Naive B cell (primary cell): ENCODE measurements at regions not wholly inside any gene's neighbourhood (a gene's known extent, or its start where the extent isn't known, plus 50 kb on each side); places are given as distances from the start of the nearest gene placed in this dataset.

Experiments
- ATAC-seq, 2 donors: fragments of 150-1000 bp; cut with Tn5 transposase; 2 replicates each; pipeline ENCODE4 v1.10.0; 2021; ENCODE audit warnings: low read depth in 2 of 2, mild to moderate bottlenecking in 2 of 2, moderate library complexity in 2 of 2
- DNase-seq: peaks from one replicate; pipeline ENCODE4 v3.0.0; 2022
- H3K27ac Mint-ChIP-seq, 6 donors: one replicate each; pipeline ENCODE4 v1.8.0; 2020 to 2022; ENCODE audit warnings: mild to moderate bottlenecking in 6 of 6, mixed read lengths in 6 of 6, moderate library complexity in 5 of 6, inconsistent platforms in 2 of 6
- H3K27me3 Mint-ChIP-seq, 3 donors: one replicate each; pipeline ENCODE4 v1.8.0; 2021 to 2022; ENCODE audit warnings: mixed read lengths in 3 of 3, mild to moderate bottlenecking in 1 of 3
- H3K36me3 Mint-ChIP-seq, 2 donors: one replicate each; pipeline ENCODE4 v1.8.0; 2020 to 2022; ENCODE audit warnings: mixed read lengths in 2 of 2, inconsistent platforms in 1 of 2, mild to moderate bottlenecking in 1 of 2
- H3K4me1 Mint-ChIP-seq, 3 donors: one replicate each; pipeline ENCODE4 v1.8.0; 2020 to 2022; ENCODE audit warnings: mixed read lengths in 3 of 3, inconsistent platforms in 1 of 3, mild to moderate bottlenecking in 1 of 3, moderate library complexity in 1 of 3
- H3K4me3 Mint-ChIP-seq, 8 donors: one replicate each; pipeline ENCODE4 v1.8.0; 2020 to 2022; ENCODE audit warnings: mild to moderate bottlenecking in 8 of 8, mixed read lengths in 8 of 8, moderate library complexity in 8 of 8, inconsistent platforms in 2 of 8
- H3K9me3 Mint-ChIP-seq, 7 donors: one replicate each; pipeline ENCODE4 v1.8.0; 2020 to 2022; ENCODE audit warnings: mixed read lengths in 7 of 7, mild to moderate bottlenecking in 5 of 7, inconsistent platforms in 2 of 7, moderate library complexity in 1 of 7

DNA sequence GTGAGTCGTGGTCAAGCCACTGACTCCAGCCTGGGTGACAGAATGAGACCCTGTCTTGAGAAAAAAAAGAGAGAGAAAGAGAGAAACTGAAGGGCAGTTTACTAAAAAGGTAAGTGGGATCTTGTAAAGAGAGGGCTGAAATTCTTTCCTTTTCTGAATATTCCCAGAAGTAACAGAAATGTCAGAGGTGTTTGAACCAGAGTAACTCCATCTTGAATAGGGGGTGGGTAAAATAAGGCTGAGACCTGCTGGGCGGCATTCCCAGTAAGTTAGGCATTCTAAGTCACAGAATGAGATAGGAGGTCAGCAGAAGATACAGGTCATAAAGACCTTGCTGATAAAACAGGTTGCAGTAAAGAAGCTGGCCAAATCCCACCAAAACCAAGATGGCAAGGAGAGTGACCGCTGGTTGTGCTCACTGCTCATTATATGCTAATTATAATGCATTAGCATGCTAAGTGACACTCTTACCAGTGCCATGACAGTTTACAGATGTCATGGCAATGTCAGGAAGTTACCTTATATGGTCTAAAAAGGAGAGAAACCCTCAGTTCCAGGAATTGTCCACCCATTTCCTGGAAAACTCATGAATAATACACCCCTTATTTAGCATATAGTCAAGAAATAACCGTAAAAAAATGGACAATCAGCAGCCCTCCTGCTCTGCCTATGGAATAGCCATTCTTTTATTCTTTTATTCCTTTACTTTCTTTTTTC is 1334.3 kb upstream of the ZEB2 start:
- DNase-seq (no peak), ATAC-seq (no peak)
- Mint-ChIP-seq H3K9me3 (peaks cover 0 to 2% (median 0%) of the 10 kb centered on the region in 7 donors), H3K27ac (no peak overlapping the region), H3K4me3 (no peak overlapping the region), H3K4me1 (no peaks in the 10 kb centered on the region), H3K36me3 (no peaks in the 10 kb centered on the region), H3K27me3 (peaks cover 0 to 16% (median 10%) of the 10 kb centered on the region in 3 donors)

GRCh38 chr2:145851730-145852129 is 1331.8 kb upstream of the ZEB2 start:
- Mint-ChIP-seq H3K4me3 (no peak overlapping the region), H3K36me3 (no peaks in the 10 kb centered on the region), H3K9me3 (peaks cover 0 to 2% (median 0%) of the 10 kb centered on the region in 7 donors), H3K4me1 (no peaks in the 10 kb centered on the region), H3K27me3 (peaks cover 0 to 16% (median 10%) of the 10 kb centered on the region in 3 donors), H3K27ac (no peak overlapping the region)
- no peak for ATAC-seq
- no peak for DNase-seq

- Mint-ChIP-seq H3K4me1 (peaks cover 4 to 6% (median 6%) of the 10 kb centered on the region in 3 donors), H3K36me3 (no peaks in the 10 kb centered on the region), H3K27me3 (peaks cover 0 to 8% (median 0%) of the 10 kb centered on the region in 3 donors), H3K4me3 (no peak overlapping the region), H3K27ac (no peak overlapping the region), H3K9me3 (peaks cover 0 to 2% (median 0%) of the 10 kb centered on the region in 7 donors)
- DNase-seq (no peak), ATAC-seq (no peak)
These were observed 1329.5 kb upstream of the ZEB2 start for GRCh38 chr2:145849466-145849865.

DNA sequence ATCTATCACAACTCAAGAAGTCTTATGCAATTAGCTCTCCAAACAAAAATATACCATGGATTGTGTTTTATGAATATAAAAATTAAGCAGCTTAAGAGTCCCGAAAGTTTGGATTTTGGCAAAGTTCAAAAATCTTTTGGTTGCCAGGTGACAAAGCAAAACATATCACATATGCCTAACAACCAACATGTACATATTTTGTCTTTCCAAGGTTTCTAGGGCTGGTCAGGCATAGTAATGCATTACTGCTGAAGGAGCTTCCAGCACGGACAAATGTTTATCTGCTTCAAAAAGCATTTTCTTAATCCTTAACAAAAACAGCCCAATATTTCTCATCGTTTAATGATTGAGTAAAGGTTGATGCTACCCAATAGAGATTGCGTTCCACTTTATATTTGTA is 1327.1 kb upstream of the ZEB2 start:
- no peak for ATAC-seq
- Mint-ChIP-seq H3K27ac (no peak overlapping the region), H3K27me3 (no peaks in the 10 kb centered on the region), H3K9me3 (no peaks in the 10 kb centered on the region), H3K36me3 (no peaks in the 10 kb centered on the region), H3K4me3 (no peak overlapping the region), H3K4me1 (peaks cover 6 to 8% (median 6%) of the 10 kb centered on the region in 3 donors)
- no peak for DNase-seq

DNA sequence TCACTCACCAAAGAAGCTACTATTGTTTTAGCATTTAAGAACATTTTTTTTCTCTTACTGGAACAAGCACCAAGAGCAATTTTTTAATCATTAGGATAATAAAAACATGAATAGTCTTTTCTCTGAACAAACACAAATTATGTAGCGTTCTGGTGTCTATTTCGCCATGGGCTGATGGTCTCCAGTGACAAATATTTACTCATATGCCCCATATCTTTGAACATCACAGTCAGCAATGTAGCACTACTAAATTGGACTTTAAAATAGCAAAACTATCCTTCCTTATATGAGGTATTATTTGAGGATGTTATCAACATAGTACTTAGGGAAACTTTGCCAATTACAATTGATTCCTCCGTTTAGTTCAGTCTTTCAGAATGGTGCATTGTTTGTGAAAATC is 1326.0 kb upstream of the ZEB2 start:
- Mint-ChIP-seq H3K4me3 (no peak overlapping the region), H3K36me3 (no peaks in the 10 kb centered on the region), H3K9me3 (no peaks in the 10 kb centered on the region), H3K4me1 (peaks cover 6 to 8% (median 6%) of the 10 kb centered on the region in 3 donors), H3K27me3 (no peaks in the 10 kb centered on the region), H3K27ac (no peak overlapping the region)
- ATAC-seq, result no peak
- no peak for DNase-seq

- Mint-ChIP-seq H3K36me3 (no peaks in the 10 kb centered on the region), H3K4me3 (no peak overlapping the region), H3K4me1 (peaks cover 6 to 8% (median 6%) of the 10 kb centered on the region in 3 donors), H3K9me3 (no peaks in the 10 kb centered on the region), H3K27me3 (no peaks in the 10 kb centered on the region), H3K27ac (no peak overlapping the region)
- DNase-seq (peak; percentile 14), ATAC-seq (peak; percentile 27 to 32)
These were observed 1325.4 kb upstream of the ZEB2 start for GRCh38 chr2:145845207-145845894.

DNA sequence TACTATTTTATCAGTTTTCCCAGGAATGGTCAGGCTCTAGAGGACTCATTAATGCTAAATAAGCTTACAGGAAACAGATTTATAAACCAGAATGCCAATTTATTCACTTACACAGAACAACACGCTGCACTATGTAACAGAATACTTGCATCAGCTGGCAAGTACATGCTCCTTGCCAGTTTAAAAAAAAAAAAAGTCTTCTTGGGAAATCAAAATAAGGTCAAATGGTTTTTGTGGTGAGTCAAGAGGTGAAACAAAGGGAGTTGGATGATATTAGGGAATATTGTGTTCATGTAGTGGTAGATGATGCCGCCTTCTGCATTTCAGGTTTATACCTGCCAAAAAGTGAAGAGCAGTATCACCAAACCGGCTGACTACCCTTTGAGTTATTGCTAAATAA is 1322.1 kb upstream of the ZEB2 start:
- peaks cover 6 to 8% (median 6%) of the 10 kb centered on the region in 3 donors for H3K4me1 Mint-ChIP-seq
- DNase-seq (no peak), ATAC-seq (no peak)
- no peaks in the 10 kb centered on the region for H3K9me3 Mint-ChIP-seq
- H3K4me3 Mint-ChIP-seq, result no peak overlapping the region
- H3K27ac Mint-ChIP-seq, result no peak overlapping the region
- no peaks in the 10 kb centered on the region for H3K36me3 Mint-ChIP-seq
- no peaks in the 10 kb centered on the region for H3K27me3 Mint-ChIP-seq

GRCh38 chr2:145836986-145837385 is 1317.1 kb upstream of the ZEB2 start:
- Mint-ChIP-seq H3K27me3 (no peaks in the 10 kb centered on the region), H3K36me3 (no peaks in the 10 kb centered on the region), H3K27ac (no peak overlapping the region), H3K4me1 (no peaks in the 10 kb centered on the region), H3K9me3 (no peaks in the 10 kb centered on the region), H3K4me3 (no peak overlapping the region)
- DNase-seq (no peak), ATAC-seq (no peak)

- Mint-ChIP-seq H3K27me3 (no peaks in the 10 kb centered on the region), H3K9me3 (no peaks in the 10 kb centered on the region), H3K36me3 (no peaks in the 10 kb centered on the region), H3K4me3 (no peak overlapping the region), H3K27ac (no peak overlapping the region), H3K4me1 (no peaks in the 10 kb centered on the region)
- ATAC-seq (no peak), DNase-seq (no peak)
These were observed 1315.7 kb upstream of the ZEB2 start for GRCh38 chr2:145835665-145836064.

GRCh38 chr2:145832681-145833080 is 1312.8 kb upstream of the ZEB2 start:
- Mint-ChIP-seq H3K27ac (no peak overlapping the region), H3K36me3 (peaks cover 0 to under 1% of the 10 kb centered on the region in 2 donors), H3K4me3 (no peak overlapping the region), H3K9me3 (no peaks in the 10 kb centered on the region), H3K27me3 (peaks cover 0 to 12% (median 9%) of the 10 kb centered on the region in 3 donors), H3K4me1 (no peaks in the 10 kb centered on the region)
- no peak for ATAC-seq
- no peak for DNase-seq

- peaks cover 0 to 8% of the 10 kb centered on the region in 2 donors for H3K36me3 Mint-ChIP-seq
- no peak for ATAC-seq
- H3K27ac Mint-ChIP-seq, result no peak overlapping the region
- no peaks in the 10 kb centered on the region for H3K4me1 Mint-ChIP-seq
- peaks cover 0 to 6% (median 0%) of the 10 kb centered on the region in 7 donors for H3K9me3 Mint-ChIP-seq
- no peak for DNase-seq
- H3K4me3 Mint-ChIP-seq, result no peak overlapping the region
- peaks cover 7 to 28% (median 16%) of the 10 kb centered on the region in 3 donors for H3K27me3 Mint-ChIP-seq
These were observed 1310.0 kb upstream of the ZEB2 start for GRCh38 chr2:145829931-145830330.

DNA sequence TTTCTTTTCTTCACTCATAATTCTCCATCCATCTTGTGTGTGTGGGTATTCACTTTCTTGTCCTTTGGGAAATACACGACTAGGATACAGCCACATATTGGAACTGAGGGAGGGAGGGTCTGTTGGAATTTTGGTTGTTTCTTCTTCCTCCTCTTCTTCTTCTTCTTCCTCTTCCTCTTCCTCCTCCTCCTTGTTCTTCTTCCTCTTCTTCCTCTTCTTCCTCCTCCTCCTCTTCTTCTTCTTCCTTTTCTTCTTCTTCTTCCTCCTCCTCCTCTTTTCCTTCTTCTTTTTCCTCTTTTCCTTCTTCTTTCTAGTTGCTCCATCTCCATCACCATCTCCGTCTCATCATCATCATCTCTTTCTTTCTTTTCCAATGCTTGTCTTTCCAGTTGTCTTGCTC is 1307.3 kb upstream of the ZEB2 start:
- ATAC-seq (no peak), DNase-seq (no peak)
- Mint-ChIP-seq H3K36me3 (peaks cover 0 to 8% of the 10 kb centered on the region in 2 donors), H3K4me1 (no peaks in the 10 kb centered on the region), H3K27me3 (peaks cover 16 to 28% (median 19%) of the 10 kb centered on the region in 3 donors), H3K27ac (peak overlapping the region in 1 of 6 donors; percentile 93), H3K4me3 (peak overlapping the region in 1 of 8 donors; percentile 43), H3K9me3 (peaks cover 0 to 6% (median 0%) of the 10 kb centered on the region in 7 donors)

DNA sequence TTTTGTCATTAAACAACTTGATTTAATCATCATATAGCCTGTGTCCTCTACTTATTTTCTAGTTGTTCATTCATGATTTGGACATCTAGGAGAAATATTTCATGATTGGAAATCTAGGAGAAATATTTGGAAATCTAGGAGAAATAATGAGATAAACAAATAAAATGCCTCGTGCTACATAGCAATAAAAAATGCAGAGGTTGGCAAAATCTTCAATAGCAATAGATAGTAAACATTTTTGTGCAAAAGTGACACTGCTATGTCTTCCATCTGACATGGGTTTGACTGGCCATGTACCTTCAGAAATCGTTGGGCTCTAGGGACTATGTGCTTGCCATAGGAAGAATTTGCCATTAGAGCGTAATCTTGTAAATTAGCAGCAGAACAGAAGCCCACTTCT is 1304.5 kb upstream of the ZEB2 start:
- peaks cover 24 to 44% (median 28%) of the 10 kb centered on the region in 3 donors for H3K27me3 Mint-ChIP-seq
- ATAC-seq, result no peak
- no peak for DNase-seq
- peaks cover 0 to 8% of the 10 kb centered on the region in 2 donors for H3K36me3 Mint-ChIP-seq
- H3K27ac Mint-ChIP-seq, result no peak overlapping the region
- peaks cover 0 to 6% (median 0%) of the 10 kb centered on the region in 7 donors for H3K9me3 Mint-ChIP-seq
- no peaks in the 10 kb centered on the region for H3K4me1 Mint-ChIP-seq
- H3K4me3 Mint-ChIP-seq, result no peak overlapping the region
